ENCODE measurements at regions not wholly inside any gene's neighbourhood (a gene's known extent, or its start where the extent isn't known, plus 50 kb on each side); places are given as distances from the start of the nearest gene placed in this dataset.

DNA sequence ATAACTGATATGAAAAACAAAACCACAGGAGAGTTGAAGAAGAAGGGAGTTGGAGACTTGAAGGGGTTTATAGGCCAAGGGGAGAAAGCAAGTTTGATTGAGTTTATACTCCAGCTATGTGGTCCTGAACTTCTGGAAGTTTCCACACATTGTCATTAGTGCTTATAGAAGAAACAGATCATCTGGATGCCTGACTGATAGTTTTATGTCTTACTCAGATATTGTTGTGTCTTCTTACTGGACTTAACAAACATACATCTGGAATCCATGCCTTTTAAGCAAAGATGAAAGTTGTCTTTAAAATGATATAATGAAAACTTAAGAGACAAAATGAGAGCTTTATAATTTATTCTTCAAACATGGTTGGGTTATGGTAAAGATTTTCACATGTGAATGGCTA, 101.3 kb upstream of the FZD8 start:
- DNase-seq (ENCODE audit: low spot score) = no peak

- no peak for DNase-seq (ENCODE audit: low spot score)
Observed at GRCh38 chr10:35739998-35740397, 97.9 kb upstream of the FZD8 start.

DNA sequence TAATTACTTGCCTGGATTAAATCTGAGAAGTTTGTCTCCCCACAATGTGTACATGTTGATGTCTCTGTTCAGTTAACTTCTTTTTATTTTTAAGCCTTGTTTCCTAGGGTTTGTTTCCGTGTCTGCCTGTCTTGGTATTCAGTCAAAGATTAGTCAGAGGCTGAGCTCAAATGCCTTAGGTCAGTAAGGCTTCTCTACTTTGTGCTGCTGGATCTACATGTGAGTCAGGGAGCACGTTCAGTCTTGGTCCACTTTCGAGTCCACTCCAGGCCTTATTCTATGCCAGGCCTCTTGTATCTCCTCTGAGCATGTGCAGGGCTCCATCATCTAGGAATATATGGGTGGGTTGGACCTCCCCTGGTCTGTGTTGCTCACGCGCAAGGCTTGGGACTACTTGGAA, 93.3 kb upstream of the FZD8 start:
- no peak for DNase-seq (ENCODE audit: low spot score)

GRCh38 chr10:35731828-35732227, 89.7 kb upstream of the FZD8 start:
- DNase-seq (ENCODE audit: low spot score) = no peak

DNA sequence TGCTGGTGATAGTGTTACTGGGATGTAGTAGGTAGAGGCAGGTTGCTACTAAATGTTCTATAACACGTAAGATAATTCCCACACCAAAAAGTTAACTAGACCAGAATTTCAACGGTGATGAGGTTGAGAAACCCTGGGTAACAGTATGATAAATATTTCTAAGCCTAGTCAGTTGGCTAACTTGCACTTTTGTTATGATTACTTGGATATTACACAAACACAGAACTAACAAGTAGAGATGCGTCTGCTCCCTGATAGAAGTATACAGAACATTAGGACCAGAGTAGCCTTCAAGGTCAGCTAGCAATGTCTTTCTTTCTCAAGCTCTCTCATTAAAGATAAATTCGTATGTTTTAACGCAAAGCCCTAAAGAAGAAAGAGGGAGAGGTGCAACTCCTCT, 86.2 kb upstream of the FZD8 start:
- DNase-seq (ENCODE audit: low spot score) = no peak

- no peak for DNase-seq (ENCODE audit: low spot score)
Observed at GRCh38 chr10:35726846-35727245, 84.8 kb upstream of the FZD8 start.

DNA sequence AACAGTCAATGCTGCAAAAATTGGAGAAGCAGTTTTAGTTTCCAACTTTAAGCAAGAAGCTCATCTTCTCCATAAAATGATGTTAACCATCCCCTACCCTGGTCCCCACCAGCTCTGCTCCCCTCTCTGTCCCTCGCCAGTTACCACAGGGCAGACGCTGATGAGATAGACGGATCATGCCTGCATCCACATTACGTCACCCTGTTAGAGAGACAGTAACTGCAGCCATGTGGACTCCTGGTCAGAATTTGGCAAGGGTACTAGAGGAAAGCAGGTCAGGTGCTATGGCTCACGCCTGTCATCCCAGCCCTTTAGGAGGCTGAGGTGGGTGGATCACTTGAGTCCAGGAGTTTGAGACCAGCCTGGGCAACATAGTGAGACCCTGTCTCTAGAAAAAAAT, 81.9 kb upstream of the FZD8 start:
- DNase-seq (ENCODE audit: low spot score) = no peak

DNA sequence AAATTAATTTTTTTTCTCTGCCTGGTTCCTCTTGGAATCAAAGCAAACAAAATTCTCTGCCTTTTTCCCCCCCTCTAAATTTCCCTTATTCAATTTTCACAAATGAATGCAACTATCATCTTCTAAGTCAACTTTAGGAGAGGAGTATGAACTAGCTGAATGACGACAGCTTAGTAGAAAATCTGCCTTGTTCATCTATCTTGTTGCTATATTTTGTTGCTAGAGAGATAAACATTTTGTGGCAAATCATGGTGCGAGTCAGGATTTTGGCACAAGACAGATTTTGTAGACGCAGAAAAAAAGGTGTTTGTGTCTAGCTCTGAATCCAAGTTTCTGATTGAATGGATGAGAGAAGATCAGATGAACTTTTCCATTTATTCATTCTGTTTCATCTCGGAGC, 81.0 kb upstream of the FZD8 start:
- DNase-seq (ENCODE audit: low spot score) = no peak

GRCh38 chr10:35722636-35723035, 80.5 kb upstream of the FZD8 start:
- no peak for DNase-seq (ENCODE audit: low spot score)

DNA sequence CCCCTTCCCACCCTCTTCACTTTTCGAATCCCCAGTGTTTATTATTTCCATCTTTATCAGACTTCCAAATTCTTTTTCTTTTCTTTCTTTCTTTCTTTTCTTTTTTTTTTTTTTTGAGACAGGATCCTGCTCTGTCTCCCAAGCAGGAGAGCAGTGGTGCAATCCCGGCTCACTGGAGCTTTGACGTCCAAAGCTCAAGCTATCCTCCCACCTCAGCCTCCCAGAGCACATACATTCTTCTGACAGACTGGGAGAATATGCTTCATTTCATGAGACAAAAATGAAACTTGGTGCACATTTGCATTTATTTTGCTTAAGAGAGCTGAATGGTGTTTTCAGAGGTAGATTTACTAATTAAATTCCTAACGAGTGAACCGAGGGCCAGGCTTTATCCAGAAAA, 80.1 kb upstream of the FZD8 start:
- DNase-seq (ENCODE audit: low spot score) = no peak

DNA sequence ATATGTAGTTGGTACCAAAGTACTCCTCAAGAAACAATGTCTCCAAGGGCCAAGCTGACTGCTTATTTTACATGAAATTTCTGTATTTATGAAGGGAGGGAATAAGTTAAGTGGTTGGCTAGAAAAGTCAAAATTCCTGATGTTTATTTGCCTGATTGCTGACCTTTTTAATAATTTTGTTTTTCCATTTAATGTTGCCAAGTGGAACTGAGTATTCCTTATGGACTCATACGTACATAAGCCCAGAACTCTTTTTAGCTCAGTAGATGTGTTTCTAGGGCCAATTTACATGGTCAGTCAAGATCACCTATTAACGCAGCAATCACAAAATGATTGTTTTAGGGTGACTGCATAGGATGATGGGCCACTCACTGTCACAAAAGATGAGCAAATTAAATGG, 78.3 kb upstream of the FZD8 start:
- DNase-seq (ENCODE audit: low spot score) = no peak

GRCh38 chr10:35716776-35717175, 74.7 kb upstream of the FZD8 start:
- no peak for DNase-seq (ENCODE audit: low spot score)

DNA sequence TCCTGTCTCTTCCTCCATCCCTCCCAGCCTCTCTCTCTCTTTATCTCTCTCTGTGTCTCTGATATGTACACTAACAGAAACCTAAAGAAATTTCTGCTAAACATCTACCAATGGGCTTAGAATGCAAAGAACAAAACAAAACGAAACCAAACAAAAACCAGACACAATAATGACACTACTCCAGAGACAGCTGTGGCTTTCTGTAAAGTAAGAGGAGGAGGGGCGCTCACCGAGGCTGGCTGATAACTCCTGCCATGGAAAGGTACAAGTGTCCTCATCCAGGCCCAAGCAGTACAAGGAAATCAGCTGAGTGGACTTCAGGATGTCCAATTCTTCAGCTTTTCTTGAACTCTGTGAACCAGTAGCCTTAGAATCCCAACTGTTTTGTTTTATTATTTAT, 70.4 kb upstream of the FZD8 start:
- DNase-seq (ENCODE audit: low spot score) = no peak

GRCh38 chr10:35711615-35712411, 69.7 kb upstream of the FZD8 start:
- DNase-seq (ENCODE audit: low spot score) = no peak

DNA sequence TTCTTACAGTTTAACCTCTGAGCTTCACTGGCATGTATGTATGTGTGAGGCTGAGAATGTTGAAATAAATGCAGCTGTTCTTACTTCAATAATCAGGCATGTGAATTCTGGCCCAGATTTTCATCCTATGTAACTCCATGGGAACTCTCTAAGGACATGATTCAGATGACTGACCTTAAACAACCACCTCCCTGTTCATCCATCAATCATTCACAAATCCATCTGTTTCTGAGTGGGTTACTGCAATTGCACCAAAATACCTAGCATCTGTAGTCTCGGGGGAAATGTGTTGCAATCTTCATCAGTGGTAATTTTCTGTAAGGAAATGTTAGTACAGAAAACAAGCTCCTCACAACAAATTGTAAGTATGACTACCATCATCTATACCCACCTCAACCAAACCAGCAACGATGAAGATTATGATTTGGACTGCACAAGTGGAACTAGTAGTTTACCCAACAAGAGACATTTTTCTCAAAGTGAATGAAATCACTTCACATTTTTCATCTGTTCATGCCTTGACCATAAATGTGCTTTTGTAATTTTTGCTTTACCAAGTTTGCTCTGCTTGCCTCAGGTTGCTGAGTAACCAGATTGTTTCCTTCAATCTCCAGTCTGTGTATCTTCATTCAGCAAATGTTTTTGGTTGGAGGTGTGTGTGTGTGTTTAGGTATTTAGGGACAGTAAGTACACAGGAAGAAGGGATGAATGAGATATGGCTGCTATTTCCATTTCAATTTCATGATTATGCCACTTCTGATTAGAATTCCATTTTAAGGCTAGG, 65.7 kb upstream of the FZD8 start:
- DNase-seq (ENCODE audit: low spot score) = no peak

DNA sequence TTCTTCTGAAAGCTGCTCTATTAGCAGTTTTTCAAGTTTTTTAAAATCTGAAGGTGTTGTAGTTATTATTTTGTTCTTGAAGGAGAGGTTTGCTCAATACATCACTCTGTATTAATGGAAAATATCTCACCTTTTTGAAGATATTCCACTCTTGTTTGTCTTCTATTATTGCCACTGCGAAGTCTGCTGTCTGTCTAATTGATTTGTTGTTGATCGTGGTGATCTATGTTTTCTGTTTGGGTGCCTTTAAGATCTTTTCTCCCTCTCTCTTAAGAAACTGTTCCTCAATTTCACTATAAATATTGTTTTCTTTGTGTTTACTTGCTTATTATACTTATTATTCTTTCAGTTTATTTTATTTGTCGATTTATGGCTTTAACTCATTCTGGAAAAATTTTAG, 64.9 kb upstream of the FZD8 start:
- DNase-seq (ENCODE audit: low spot score) = no peak

DNA sequence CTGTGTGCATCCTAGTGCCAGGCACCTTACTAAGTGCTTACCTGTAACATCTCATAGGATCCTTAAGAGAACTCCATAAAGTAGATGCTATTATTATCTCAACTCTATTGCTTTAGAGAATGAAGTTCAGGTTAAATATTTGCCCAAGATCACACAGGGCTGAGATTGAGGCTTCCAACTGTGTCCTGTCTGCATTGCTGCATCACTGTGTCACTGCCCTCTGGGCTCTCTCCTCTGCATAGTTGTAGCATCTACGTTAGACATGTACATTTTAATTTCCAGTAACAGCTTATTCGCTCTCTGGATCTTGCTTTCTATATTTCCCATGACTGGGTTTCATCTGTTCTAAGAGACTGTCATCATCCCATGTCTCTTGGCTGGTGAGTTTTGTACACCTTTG, 63.6 kb upstream of the FZD8 start:
- DNase-seq (ENCODE audit: low spot score) = no peak

DNA sequence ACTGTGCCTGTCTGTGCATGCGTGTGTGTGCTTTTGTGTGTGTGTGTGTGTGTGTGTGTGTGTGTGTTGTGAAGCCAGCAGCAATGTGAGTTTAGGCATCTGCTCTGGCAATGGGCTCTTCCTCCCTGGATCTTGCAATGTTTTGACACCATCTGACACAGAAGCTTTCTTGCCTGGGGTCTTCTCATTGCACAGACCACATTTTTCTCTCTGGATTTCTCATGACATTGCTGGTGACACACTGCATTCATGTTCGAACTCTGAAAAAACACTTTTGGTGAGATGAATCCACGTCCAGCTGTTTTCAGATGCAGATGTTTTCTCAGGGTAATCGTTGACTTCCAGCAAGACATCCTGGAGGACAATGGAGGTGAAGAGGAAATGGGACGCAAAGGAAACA, 63.0 kb upstream of the FZD8 start:
- DNase-seq (ENCODE audit: low spot score) = no peak

DNA sequence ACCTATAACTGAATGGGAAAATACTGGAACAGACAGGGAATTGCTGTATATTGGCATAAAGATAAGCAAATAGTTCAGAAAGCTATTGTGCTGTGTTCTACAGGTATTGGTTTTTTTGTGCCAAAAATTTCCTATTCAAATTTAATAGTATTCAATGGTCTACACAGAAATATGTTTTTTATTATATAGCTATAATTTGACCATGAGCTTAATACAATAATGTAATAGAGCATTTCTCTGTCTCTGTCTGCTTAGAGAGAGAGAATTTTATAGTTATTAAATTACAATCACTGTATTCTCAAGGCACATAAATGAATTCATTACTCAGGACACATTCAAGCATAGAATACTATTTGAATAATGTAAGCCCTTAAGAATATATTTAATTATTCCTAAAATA, 62.3 kb upstream of the FZD8 start:
- no peak for DNase-seq (ENCODE audit: low spot score)

DNA sequence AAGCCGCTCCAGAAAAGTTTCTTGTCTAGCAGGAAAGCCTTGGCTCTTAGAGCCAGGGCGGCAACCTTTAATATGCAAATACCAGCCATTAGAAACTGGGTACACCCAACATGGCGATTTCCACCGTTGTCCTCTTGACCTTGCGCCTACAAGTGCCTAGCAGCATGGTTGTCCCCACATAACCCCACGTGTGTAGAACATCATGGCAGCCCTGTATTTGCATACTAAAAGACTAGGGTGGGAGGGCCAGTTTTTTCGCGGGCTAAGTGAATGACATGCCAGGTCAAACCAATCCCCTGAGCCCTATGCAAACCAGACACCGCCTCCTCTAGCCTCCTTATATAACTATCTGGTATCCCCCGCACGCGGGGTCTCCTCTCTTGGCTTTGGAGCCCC, 58.4 kb upstream of the FZD8 start:
- DNase-seq (ENCODE audit: low spot score) = no peak

- DNase-seq (ENCODE audit: low spot score) = no peak
Observed at GRCh38 chr10:35699848-35700486, 57.9 kb upstream of the FZD8 start.

DNA sequence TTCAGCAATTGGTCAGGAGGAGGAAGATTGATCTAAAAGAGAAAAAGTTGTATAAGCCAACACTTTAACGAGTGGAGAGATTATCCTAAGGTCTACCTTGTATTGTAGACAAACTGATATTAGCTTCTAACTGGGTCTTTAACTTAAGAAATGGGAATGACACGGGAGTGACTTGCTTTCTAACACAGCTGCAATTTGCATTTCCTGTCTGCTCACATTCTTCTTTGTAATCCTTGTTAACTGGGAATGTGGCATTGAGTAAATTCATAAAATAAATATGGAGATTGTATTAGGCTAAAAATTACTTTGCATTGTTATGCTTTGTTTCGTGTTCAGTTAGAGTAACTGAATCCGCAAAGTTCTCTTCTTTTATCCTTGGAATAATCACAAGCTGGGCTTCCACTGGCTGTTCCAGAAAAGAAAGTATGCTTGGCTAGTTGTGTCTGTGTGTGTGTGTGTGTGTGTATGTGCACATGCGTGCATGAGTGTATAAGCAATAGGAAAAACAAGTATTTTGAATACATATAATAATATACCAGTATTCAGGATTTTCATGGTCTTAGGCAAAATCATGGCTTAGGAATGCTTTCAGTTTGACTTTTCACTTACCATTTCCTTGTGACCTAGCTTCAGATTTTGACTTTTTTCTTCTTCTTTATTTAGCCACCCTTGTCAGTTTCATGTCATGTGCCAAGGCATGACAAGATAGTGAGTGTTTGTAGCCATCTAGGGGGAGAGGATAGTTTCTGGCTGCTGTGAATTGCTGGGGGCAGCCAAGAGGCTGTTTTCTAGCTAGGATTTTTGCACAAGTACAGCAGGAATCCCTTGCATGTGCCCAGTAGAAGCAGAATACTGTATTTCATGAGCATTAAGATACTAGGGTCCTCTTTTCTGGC, 54.5 kb upstream of the FZD8 start:
- DNase-seq (ENCODE audit: low spot score) = no peak
